ENCODE measurements at regions not wholly inside any gene's neighbourhood (a gene's known extent, or its start where the extent isn't known, plus 50 kb on each side); places are given as distances from the start of the nearest gene placed in this dataset.

GRCh38 chr5:77874691-77875090 lies 98.6 kb upstream of the TBCA start:
- TF ChIP-seq TAF1 (IDR thresholded peaks at IDR 0.05; ENCODE audit: borderline replicate concordance, insufficient read depth, low read length) = no peak
- TF ChIP-seq SIN3A (IDR thresholded peaks at IDR 0.05; ENCODE audit: borderline replicate concordance, insufficient read depth, low read length) = no peak
- TF ChIP-seq FOXP2 (optimal IDR thresholded peaks at IDR 0.05; ENCODE audit: borderline replicate concordance, extremely low read depth, extremely low read length, insufficient read depth) = no peak
- TF ChIP-seq REST (IDR thresholded peaks at IDR 0.05; ENCODE audit: insufficient read depth in 1 of 2, low read depth in 2 of 2, low read length in 2 of 2) = no peak
- TF ChIP-seq POLR2AphosphoS5 (IDR thresholded peaks at IDR 0.05; ENCODE audit: low read depth, low read length) = no peak

- no peak for TF ChIP-seq SIN3A (IDR thresholded peaks at IDR 0.05; ENCODE audit: borderline replicate concordance, insufficient read depth, low read length)
- no peak for TF ChIP-seq TAF1 (IDR thresholded peaks at IDR 0.05; ENCODE audit: borderline replicate concordance, insufficient read depth, low read length)
- TF ChIP-seq FOXP2 (optimal IDR thresholded peaks at IDR 0.05; ENCODE audit: borderline replicate concordance, extremely low read depth, extremely low read length, insufficient read depth) = no peak
- TF ChIP-seq REST (IDR thresholded peaks at IDR 0.05; ENCODE audit: insufficient read depth in 1 of 2, low read depth in 2 of 2, low read length in 2 of 2) = no peak
- TF ChIP-seq POLR2AphosphoS5 (IDR thresholded peaks at IDR 0.05; ENCODE audit: low read depth, low read length) = no peak
Measured at GRCh38 chr5:77873239-77873638, 97.1 kb upstream of the TBCA start.

- TF ChIP-seq REST (IDR thresholded peaks at IDR 0.05; ENCODE audit: insufficient read depth in 1 of 2, low read depth in 2 of 2, low read length in 2 of 2) (no peak), SIN3A (IDR thresholded peaks at IDR 0.05; ENCODE audit: borderline replicate concordance, insufficient read depth, low read length) (no peak), POLR2AphosphoS5 (IDR thresholded peaks at IDR 0.05; ENCODE audit: low read depth, low read length) (no peak), TAF1 (IDR thresholded peaks at IDR 0.05; ENCODE audit: borderline replicate concordance, insufficient read depth, low read length) (no peak), FOXP2 (optimal IDR thresholded peaks at IDR 0.05; ENCODE audit: borderline replicate concordance, extremely low read depth, extremely low read length, insufficient read depth) (no peak)
Measured at GRCh38 chr5:77871946-77872345, 95.8 kb upstream of the TBCA start.

- no peak for TF ChIP-seq TAF1 (IDR thresholded peaks at IDR 0.05; ENCODE audit: borderline replicate concordance, insufficient read depth, low read length)
- no peak for TF ChIP-seq FOXP2 (optimal IDR thresholded peaks at IDR 0.05; ENCODE audit: borderline replicate concordance, extremely low read depth, extremely low read length, insufficient read depth)
Measured at GRCh38 chr5:77871016-77871415, 94.9 kb upstream of the TBCA start.

- TF ChIP-seq TAF1 (IDR thresholded peaks at IDR 0.05; ENCODE audit: borderline replicate concordance, insufficient read depth, low read length) = no peak
- TF ChIP-seq SIN3A (IDR thresholded peaks at IDR 0.05; ENCODE audit: borderline replicate concordance, insufficient read depth, low read length) = no peak
- TF ChIP-seq FOXP2 (optimal IDR thresholded peaks at IDR 0.05; ENCODE audit: borderline replicate concordance, extremely low read depth, extremely low read length, insufficient read depth) = no peak
- TF ChIP-seq REST (IDR thresholded peaks at IDR 0.05; ENCODE audit: insufficient read depth in 1 of 2, low read depth in 2 of 2, low read length in 2 of 2) = no peak
- no peak for TF ChIP-seq POLR2AphosphoS5 (IDR thresholded peaks at IDR 0.05; ENCODE audit: low read depth, low read length)
Measured at GRCh38 chr5:77869116-77869798, 93.1 kb upstream of the TBCA start.
